CD14-positive monocyte (primary cell): ENCODE measurements at regions not wholly inside any gene's neighbourhood (a gene's known extent, or its start where the extent isn't known, plus 50 kb on each side); places are given as distances from the start of the nearest gene placed in this dataset.
"Not testable (repeated sequence)": the region's sequence is repeated elsewhere in the genome, so short reads cannot be mapped to it uniquely, and the experiment has no call there.

ENCODE experiments used
- DNase-seq, 3 donors: peaks; one replicate each; pipeline ENCODE4 v3.0.0-alpha.2; 2011 to 2022
- H2AFZ ChIP-seq: 2 replicates; pipeline ENCODE4 v1.6.0; 2012; ENCODE audit warnings: mild to moderate bottlenecking, low read depth, low read length, inconsistent platforms; ENCODE audit not compliant: insufficient read depth, poor library complexity, severe bottlenecking
- H3K27ac ChIP-seq, 2 donors: 1 replicate in 1 of 2; 2 replicates in 1 of 2; pipeline ENCODE4 v1.5.1; 2012 to 2013; ENCODE audit warnings: low read length in 2 of 2, control low read depth in 1 of 2, inconsistent platforms in 1 of 2, low read depth in 1 of 2, mild to moderate bottlenecking in 1 of 2
- H3K27me3 ChIP-seq, 2 donors: one replicate each; pipeline versions ENCODE4 v1.6.0 to v1.6.1; 2011 to 2013; ENCODE audit warnings: low read length in 2 of 2; ENCODE audit not compliant: control insufficient read depth in 2 of 2, insufficient read depth in 2 of 2
- H3K36me3 ChIP-seq, 2 donors: replicated peaks in 1 of 2; 1 replicate in 1 of 2; 2 replicates in 1 of 2; pipeline versions ENCODE4 v1.5.1 to v1.6.1; 2012 to 2013; ENCODE audit warnings: low read length in 2 of 2, control low read depth in 1 of 2, inconsistent platforms in 1 of 2, mild to moderate bottlenecking in 1 of 2; ENCODE audit not compliant: insufficient read depth in 2 of 2, control insufficient read depth in 1 of 2
- H3K4me1 ChIP-seq, 2 donors: 1 replicate in 1 of 2; 2 replicates in 1 of 2; pipeline versions ENCODE4 v1.5.1 to v1.6.1; 2012 to 2013; ENCODE audit warnings: low read length in 2 of 2, control low read depth in 1 of 2, inconsistent platforms in 1 of 2, mild to moderate bottlenecking in 1 of 2, moderate library complexity in 1 of 2; ENCODE audit not compliant: insufficient read depth in 2 of 2, control insufficient read depth in 1 of 2
- H3K4me2 ChIP-seq: replicated peaks from 2 replicates; pipeline ENCODE3; 2012; ENCODE audit warnings: low read length, moderate library complexity, mild to moderate bottlenecking; ENCODE audit not compliant: poor library complexity, severe bottlenecking; ENCODE audit errors: extremely low read depth
- H3K4me3 ChIP-seq, 3 experiments: fragments of 200-600 bp in 1 of 3; sonication (generic) in 1 of 3; replicated peaks in 1 of 3; 1 replicate in 2 of 3; 2 replicates in 1 of 3; pipeline ENCODE4 v1.5.1; 2011 to 2013; ENCODE audit warnings: low read length in 3 of 3, mild to moderate bottlenecking in 3 of 3, control low read depth in 2 of 3, low read depth in 2 of 3, inconsistent platforms in 1 of 3, moderate library complexity in 1 of 3
- H3K79me2 ChIP-seq: 2 replicates; pipeline ENCODE4 v1.6.0; 2012; ENCODE audit warnings: mild to moderate bottlenecking, control low read depth, inconsistent platforms, low read length, moderate library complexity; ENCODE audit not compliant: insufficient read depth
- H3K9ac ChIP-seq: 2 replicates; pipeline ENCODE4 v1.6.0; 2017; ENCODE audit warnings: low read length, mild to moderate bottlenecking; ENCODE audit not compliant: insufficient read depth, poor library complexity, severe bottlenecking
- H3K9me3 ChIP-seq, 2 donors: replicated peaks in 1 of 2; 1 replicate in 1 of 2; 2 replicates in 1 of 2; pipeline versions ENCODE4 v1.5.1 to v1.6.1; 2012 to 2013; ENCODE audit warnings: low read length in 2 of 2, control low read depth in 1 of 2; ENCODE audit not compliant: control insufficient read depth in 1 of 2, insufficient read depth in 1 of 2
- H4K20me1 ChIP-seq: 2 replicates; pipeline ENCODE4 v1.6.0; 2012; ENCODE audit warnings: mild to moderate bottlenecking, low read length, control low read depth, moderate library complexity; ENCODE audit not compliant: insufficient read depth
- H3K27ac Mint-ChIP-seq, 7 donors: one replicate each; pipeline ENCODE4 v1.8.0; 2020; ENCODE audit warnings: mild to moderate bottlenecking in 7 of 7, mixed read lengths in 7 of 7, moderate library complexity in 6 of 7, inconsistent platforms in 2 of 7
- H3K27me3 Mint-ChIP-seq, 3 donors: one replicate each; pipeline ENCODE4 v1.8.0; 2021 to 2022; ENCODE audit warnings: low read depth in 3 of 3, mild to moderate bottlenecking in 3 of 3, mixed read lengths in 3 of 3, moderate library complexity in 3 of 3, inconsistent platforms in 1 of 3
- H3K36me3 Mint-ChIP-seq, 2 donors: one replicate each; pipeline ENCODE4 v1.8.0; 2020; ENCODE audit warnings: mixed read lengths in 2 of 2, inconsistent platforms in 1 of 2, mild to moderate bottlenecking in 1 of 2
- H3K4me1 Mint-ChIP-seq: one replicate; pipeline ENCODE4 v1.8.0; 2020; ENCODE audit warnings: mild to moderate bottlenecking, mixed read lengths
- H3K4me3 Mint-ChIP-seq, 2 donors: one replicate each; pipeline ENCODE4 v1.8.0; 2020; ENCODE audit warnings: mild to moderate bottlenecking in 2 of 2, mixed read lengths in 2 of 2, moderate library complexity in 1 of 2
- H3K9me3 Mint-ChIP-seq, 7 donors: one replicate each; pipeline ENCODE4 v1.8.0; 2020 to 2022; ENCODE audit warnings: mixed read lengths in 7 of 7, mild to moderate bottlenecking in 6 of 7, moderate library complexity in 6 of 7, inconsistent platforms in 2 of 7
- CTCF ChIP-seq: fragments of 200-600 bp; IDR thresholded peaks from one replicate; pipeline ENCODE4 v1.8.0; 2022; ENCODE audit warnings: antibody characterized with exemption, mild to moderate bottlenecking
- WGBS: methylation state at CpG from one replicate; pipeline ENCODE4 v1.1.5; 2013; ENCODE audit warnings: missing lambda C conversion rate; ENCODE audit not compliant: insufficient coverage; 5-methylcytosine and 5-hydroxymethylcytosine counted together
- intact Hi-C, 2 donors: fragments of 100-400 bp; cut with micrococcal nuclease; formaldehyde crosslinking; loops; one replicate each; pipeline versions ENCODE4 v1.15.0 to v1.15.1; 2023

- intact Hi-C loops, result no loop called here
- no peak for TF ChIP-seq CTCF
- no peak overlapping the region for H3K4me3 Mint-ChIP-seq
- H3K4me1 Mint-ChIP-seq, result peaks cover 7% of the 10 kb centered on the region
- Histone ChIP-seq H3K9me3 (no peaks in the 10 kb centered on the region), H3K4me2 (no peak overlapping the region), H3K27ac (no peak overlapping the region), H3K4me1 (no peaks in the 10 kb centered on the region), H3K9ac (no peak overlapping the region), H3K79me2 (no peaks in the 10 kb centered on the region), H4K20me1 (no peaks in the 10 kb centered on the region), H3K27me3 (no peaks in the 10 kb centered on the region), H3K36me3 (no peaks in the 10 kb centered on the region), H3K4me3 (no peak overlapping the region), H2AFZ (no peak overlapping the region)
- no peaks in the 10 kb centered on the region for H3K9me3 Mint-ChIP-seq
- H3K27me3 Mint-ChIP-seq, result peaks cover 0 to 1% (median 1%) of the 10 kb centered on the region in 3 donors
- no peak for DNase-seq
- no peak overlapping the region for H3K27ac Mint-ChIP-seq
- H3K36me3 Mint-ChIP-seq, result no peaks in the 10 kb centered on the region
- 100% methylated on average over 1 of the region's 2 CpGs for WGBS
Measured at GRCh38 chr14:61611880-61612630, 83.3 kb upstream of the HIF1A start.

GRCh38 chr14:61613006-61613405 is 82.3 kb upstream of the HIF1A start:
- H3K9me3 Mint-ChIP-seq, H3K27ac ChIP-seq, H2AFZ ChIP-seq, H3K4me3 ChIP-seq, H3K36me3 ChIP-seq, H3K4me1 ChIP-seq, H3K4me1 Mint-ChIP-seq, H3K36me3 Mint-ChIP-seq, H3K9ac ChIP-seq, DNase-seq, H3K4me3 Mint-ChIP-seq, H3K9me3 ChIP-seq, H3K27me3 ChIP-seq, H3K27me3 Mint-ChIP-seq, H4K20me1 ChIP-seq, H3K4me2 ChIP-seq, intact Hi-C loops, H3K27ac Mint-ChIP-seq, H3K79me2 ChIP-seq: not testable (repeated sequence)
- 93% methylated on average over 4 of the region's 4 CpGs for WGBS
